SK-N-SH treated with all-trans-retinoic acid at 6 μM for 48 hours (cell line): ENCODE measurements at regions not wholly inside any gene's neighbourhood (a gene's known extent, or its start where the extent isn't known, plus 50 kb on each side); places are given as distances from the start of the nearest gene placed in this dataset.
A peak's percentile ranks its signal among the peaks of the same experiment; 100 is the strongest.

Source experiments
- ATAC-seq: fragments of 200-7000 bp; cut with Tn5 transposase; 3 replicates; pipeline ENCODE4 v1.9.1; 2020; ENCODE audit warnings: mild to moderate bottlenecking, moderate library complexity
- ARNTL ChIP-seq: fragments of 450-650 bp; formaldehyde crosslinking; IDR thresholded peaks from 2 replicates; pipeline ENCODE4 v1.5.0; 2020; ENCODE audit warnings: low read depth, mild to moderate bottlenecking, moderate library complexity, borderline replicate concordance
- BACH2 ChIP-seq: fragments of 250-450 bp; sonication (Bioruptor Pico); IDR thresholded peaks from 2 replicates; pipeline ENCODE4 v1.9.0; 2021; ENCODE audit warnings: mild to moderate bottlenecking, borderline replicate concordance
- CSDC2 ChIP-seq: fragments of 250-450 bp; sonication (Bioruptor Pico); IDR thresholded peaks from 2 replicates; pipeline ENCODE4 v1.5.0; 2020; ENCODE audit warnings: mild to moderate bottlenecking, moderate library complexity
- GLIS3 ChIP-seq: fragments of 250-450 bp; sonication (Bioruptor Pico); IDR thresholded peaks from 2 replicates; pipeline ENCODE4 v1.5.0; 2020; ENCODE audit warnings: mild to moderate bottlenecking, moderate library complexity
- ISL1 ChIP-seq: fragments of 250-450 bp; sonication (Bioruptor Pico); IDR thresholded peaks from 2 replicates; pipeline ENCODE4 v2.1.2; 2022; ENCODE audit warnings: mild to moderate bottlenecking, moderate library complexity
- OSR1 ChIP-seq: fragments of 250-450 bp; sonication (Bioruptor Pico); IDR thresholded peaks from 2 replicates; pipeline ENCODE4 v1.8.0; 2022; ENCODE audit warnings: moderate library complexity, mild to moderate bottlenecking, inconsistent platforms
- RARB ChIP-seq: fragments of 250-450 bp; sonication (Bioruptor Pico); IDR thresholded peaks from 2 replicates; pipeline ENCODE4 v1.8.0; 2021; ENCODE audit warnings: mild to moderate bottlenecking, moderate library complexity
- SNAI2 ChIP-seq: fragments of 250-450 bp; sonication (Bioruptor Pico); IDR thresholded peaks from 2 replicates; pipeline ENCODE4 v1.5.0; 2020; ENCODE audit warnings: mild to moderate bottlenecking, moderate library complexity
- TCF4 ChIP-seq: fragments of 250-450 bp; sonication (Bioruptor Pico); IDR thresholded peaks from 2 replicates; pipeline ENCODE4 v1.8.0; 2021; ENCODE audit warnings: mild to moderate bottlenecking, moderate library complexity, borderline replicate concordance
- TOX ChIP-seq: fragments of 250-450 bp; sonication (Bioruptor Pico); IDR thresholded peaks from 2 replicates; pipeline ENCODE4 v1.8.0; 2021; ENCODE audit warnings: mild to moderate bottlenecking, moderate library complexity, borderline replicate concordance
- ZC3H10 ChIP-seq: fragments of 250-450 bp; sonication (Bioruptor Pico); IDR thresholded peaks from 2 replicates; pipeline ENCODE4 v1.5.1; 2021; ENCODE audit warnings: mild to moderate bottlenecking, moderate library complexity
- ZFP3 ChIP-seq: fragments of 250-450 bp; sonication (Bioruptor Pico); IDR thresholded peaks from 2 replicates; pipeline ENCODE4 v1.5.0; 2020; ENCODE audit warnings: mild to moderate bottlenecking, moderate library complexity
- ZFP30 ChIP-seq: fragments of 450-650 bp; formaldehyde crosslinking; IDR thresholded peaks from 2 replicates; pipeline ENCODE4 v1.5.0; 2022; ENCODE audit warnings: mild to moderate bottlenecking, moderate library complexity
- ZNF70 ChIP-seq: fragments of 450-650 bp; formaldehyde crosslinking; IDR thresholded peaks from 2 replicates; pipeline ENCODE4 v1.5.0; 2020; ENCODE audit warnings: mild to moderate bottlenecking, moderate library complexity
- ZNF8 ChIP-seq: fragments of 450-650 bp; formaldehyde crosslinking; IDR thresholded peaks from 2 replicates; pipeline ENCODE4 v1.5.0; 2020; ENCODE audit warnings: mild to moderate bottlenecking, moderate library complexity
- TF ChIP-seq, protein P1 (sequence below): fragments of 250-450 bp; sonication (Bioruptor Pico); IDR thresholded peaks from 2 replicates; pipeline ENCODE4 v1.8.0; 2021; ENCODE audit warnings: low read depth, mild to moderate bottlenecking, moderate library complexity, borderline replicate concordance
- TF ChIP-seq, protein P2 (sequence below): fragments of 250-450 bp; sonication (Bioruptor Pico); IDR thresholded peaks from 2 replicates; pipeline ENCODE4 v1.5.1; 2020; ENCODE audit warnings: low read depth, mild to moderate bottlenecking, moderate library complexity
- TF ChIP-seq, protein P3 (sequence below): fragments of 250-450 bp; sonication (Bioruptor Pico); IDR thresholded peaks from 2 replicates; pipeline ENCODE4 v1.5.0; 2020; ENCODE audit warnings: mild to moderate bottlenecking, moderate library complexity
- TF ChIP-seq, protein P4 (sequence below): fragments of 250-450 bp; sonication (Bioruptor Pico); IDR thresholded peaks from 2 replicates; pipeline ENCODE4 v1.5.1; 2021; ENCODE audit warnings: mild to moderate bottlenecking, moderate library complexity

DNA sequence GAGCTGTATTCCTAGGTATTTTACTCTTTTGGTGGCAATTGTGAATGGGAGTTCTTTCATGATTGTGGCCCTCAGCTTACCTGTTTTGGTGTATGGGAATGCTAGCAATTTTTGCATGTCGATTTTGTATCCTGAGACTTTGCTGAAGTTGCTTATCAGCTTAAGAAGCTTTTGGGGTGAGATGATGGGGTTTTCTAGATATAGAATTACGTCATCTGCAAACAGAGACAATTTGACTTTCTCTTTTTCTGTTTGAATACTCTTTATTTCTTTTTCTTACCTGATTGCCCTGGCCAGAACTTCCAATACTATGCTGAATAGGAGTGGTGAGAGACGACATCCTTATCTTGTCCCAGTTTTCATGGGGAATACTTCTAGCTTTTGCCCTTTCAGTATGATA, 191.2 kb downstream of the KCNE4 start:
- TF ChIP-seq GLIS3 = no peak
- TF ChIP-seq ARNTL (CRISPR knock-in tag) = no peak
- no peak for TF ChIP-seq TCF4 (CRISPR knock-in tag)
- no peak for TF ChIP-seq OSR1 (CRISPR knock-in tag)
- TF ChIP-seq, protein P1, sequence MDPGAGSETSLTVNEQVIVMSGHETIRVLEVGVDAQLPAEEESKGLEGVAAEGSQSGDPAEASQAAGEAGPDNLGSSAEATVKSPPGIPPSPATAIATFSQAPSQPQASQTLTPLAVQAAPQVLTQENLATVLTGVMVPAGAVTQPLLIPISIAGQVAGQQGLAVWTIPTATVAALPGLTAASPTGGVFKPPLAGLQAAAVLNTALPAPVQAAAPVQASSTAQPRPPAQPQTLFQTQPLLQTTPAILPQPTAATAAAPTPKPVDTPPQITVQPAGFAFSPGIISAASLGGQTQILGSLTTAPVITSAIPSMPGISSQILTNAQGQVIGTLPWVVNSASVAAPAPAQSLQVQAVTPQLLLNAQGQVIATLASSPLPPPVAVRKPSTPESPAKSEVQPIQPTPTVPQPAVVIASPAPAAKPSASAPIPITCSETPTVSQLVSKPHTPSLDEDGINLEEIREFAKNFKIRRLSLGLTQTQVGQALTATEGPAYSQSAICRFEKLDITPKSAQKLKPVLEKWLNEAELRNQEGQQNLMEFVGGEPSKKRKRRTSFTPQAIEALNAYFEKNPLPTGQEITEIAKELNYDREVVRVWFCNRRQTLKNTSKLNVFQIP = no peak
- ATAC-seq = no peak

DNA sequence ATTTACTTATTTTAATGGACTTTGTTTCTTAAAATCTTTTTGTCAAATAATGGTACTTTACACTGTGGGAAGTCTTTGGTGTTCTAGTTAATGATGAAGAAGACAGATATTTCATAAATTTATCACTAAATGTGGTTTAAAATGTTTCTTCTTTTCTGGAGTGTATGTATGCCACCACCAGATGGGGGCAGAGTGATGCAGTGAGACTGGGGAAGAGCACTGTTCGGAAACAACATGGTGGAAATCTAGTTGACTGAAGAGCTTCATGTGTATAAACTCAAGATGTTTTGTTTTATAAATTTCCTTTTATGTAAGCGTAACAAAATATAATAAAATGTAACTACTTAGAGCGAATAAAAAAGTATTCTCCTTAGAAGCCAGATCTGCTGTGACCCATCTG, 195.1 kb downstream of the KCNE4 start:
- peak; percentile 57; the same call in 2 of the 3 replicates for ATAC-seq
- TF ChIP-seq BACH2 (CRISPR knock-in tag) = no peak
- TF ChIP-seq, protein P2, sequence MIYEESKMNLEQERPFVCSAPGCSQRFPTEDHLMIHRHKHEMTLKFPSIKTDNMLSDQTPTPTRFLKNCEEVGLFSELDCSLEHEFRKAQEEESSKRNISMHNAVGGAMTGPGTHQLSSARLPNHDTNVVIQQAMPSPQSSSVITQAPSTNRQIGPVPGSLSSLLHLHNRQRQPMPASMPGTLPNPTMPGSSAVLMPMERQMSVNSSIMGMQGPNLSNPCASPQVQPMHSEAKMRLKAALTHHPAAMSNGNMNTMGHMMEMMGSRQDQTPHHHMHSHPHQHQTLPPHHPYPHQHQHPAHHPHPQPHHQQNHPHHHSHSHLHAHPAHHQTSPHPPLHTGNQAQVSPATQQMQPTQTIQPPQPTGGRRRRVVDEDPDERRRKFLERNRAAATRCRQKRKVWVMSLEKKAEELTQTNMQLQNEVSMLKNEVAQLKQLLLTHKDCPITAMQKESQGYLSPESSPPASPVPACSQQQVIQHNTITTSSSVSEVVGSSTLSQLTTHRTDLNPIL (CRISPR knock-in tag) = no peak
- no peak for TF ChIP-seq OSR1 (CRISPR knock-in tag)
- TF ChIP-seq RARB (CRISPR knock-in tag) = no peak
- TF ChIP-seq, protein P3, sequence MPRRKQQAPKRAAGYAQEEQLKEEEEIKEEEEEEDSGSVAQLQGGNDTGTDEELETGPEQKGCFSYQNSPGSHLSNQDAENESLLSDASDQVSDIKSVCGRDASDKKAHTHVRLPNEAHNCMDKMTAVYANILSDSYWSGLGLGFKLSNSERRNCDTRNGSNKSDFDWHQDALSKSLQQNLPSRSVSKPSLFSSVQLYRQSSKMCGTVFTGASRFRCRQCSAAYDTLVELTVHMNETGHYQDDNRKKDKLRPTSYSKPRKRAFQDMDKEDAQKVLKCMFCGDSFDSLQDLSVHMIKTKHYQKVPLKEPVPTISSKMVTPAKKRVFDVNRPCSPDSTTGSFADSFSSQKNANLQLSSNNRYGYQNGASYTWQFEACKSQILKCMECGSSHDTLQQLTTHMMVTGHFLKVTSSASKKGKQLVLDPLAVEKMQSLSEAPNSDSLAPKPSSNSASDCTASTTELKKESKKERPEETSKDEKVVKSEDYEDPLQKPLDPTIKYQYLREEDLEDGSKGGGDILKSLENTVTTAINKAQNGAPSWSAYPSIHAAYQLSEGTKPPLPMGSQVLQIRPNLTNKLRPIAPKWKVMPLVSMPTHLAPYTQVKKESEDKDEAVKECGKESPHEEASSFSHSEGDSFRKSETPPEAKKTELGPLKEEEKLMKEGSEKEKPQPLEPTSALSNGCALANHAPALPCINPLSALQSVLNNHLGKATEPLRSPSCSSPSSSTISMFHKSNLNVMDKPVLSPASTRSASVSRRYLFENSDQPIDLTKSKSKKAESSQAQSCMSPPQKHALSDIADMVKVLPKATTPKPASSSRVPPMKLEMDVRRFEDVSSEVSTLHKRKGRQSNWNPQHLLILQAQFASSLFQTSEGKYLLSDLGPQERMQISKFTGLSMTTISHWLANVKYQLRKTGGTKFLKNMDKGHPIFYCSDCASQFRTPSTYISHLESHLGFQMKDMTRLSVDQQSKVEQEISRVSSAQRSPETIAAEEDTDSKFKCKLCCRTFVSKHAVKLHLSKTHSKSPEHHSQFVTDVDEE (CRISPR knock-in tag) = no peak
- no peak for TF ChIP-seq ARNTL (CRISPR knock-in tag)
- TF ChIP-seq ZNF8 (CRISPR knock-in tag) = no peak
- TF ChIP-seq ZNF70 (CRISPR knock-in tag) = no peak
- no peak for TF ChIP-seq SNAI2 (CRISPR knock-in tag)
- TF ChIP-seq ISL1 = no peak
- TF ChIP-seq ZFP30 (CRISPR knock-in tag) = no peak

DNA sequence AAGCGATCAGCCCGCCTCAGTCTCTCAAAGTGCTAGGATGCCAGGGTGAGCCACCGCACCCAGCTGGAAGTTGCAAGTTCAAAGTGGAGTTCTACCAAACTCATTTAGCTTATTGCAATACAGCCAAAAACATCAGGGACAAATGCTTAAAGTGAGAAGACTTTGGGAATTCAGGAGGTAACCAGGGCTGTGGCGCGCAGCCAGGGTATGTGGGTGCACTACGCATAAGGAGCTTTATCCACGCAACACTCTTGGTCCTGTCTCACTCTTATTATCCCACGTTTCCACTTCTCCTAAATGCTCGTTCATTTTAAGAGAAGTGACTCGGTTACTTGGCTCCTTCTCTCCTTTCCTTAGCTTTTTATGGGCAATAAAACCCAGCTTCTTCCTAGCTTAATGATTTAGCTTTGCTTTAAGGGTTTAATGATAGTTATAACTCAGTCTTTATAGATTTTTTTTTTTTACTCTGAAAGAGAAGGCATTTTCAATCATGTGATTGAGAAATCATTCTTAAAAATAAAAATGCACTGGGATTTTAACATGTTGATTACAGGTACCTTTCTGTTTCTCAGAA, 199.8 kb downstream of the KCNE4 start:
- no peak for ATAC-seq
- no peak for TF ChIP-seq ZFP3
- TF ChIP-seq, protein P1 = no peak
- TF ChIP-seq TOX (CRISPR knock-in tag) = no peak
- TF ChIP-seq ZC3H10 (CRISPR knock-in tag) = no peak
- TF ChIP-seq, protein P3 (CRISPR knock-in tag) = no peak
- TF ChIP-seq CSDC2 = no peak
- TF ChIP-seq OSR1 (CRISPR knock-in tag) = no peak
- TF ChIP-seq, protein P4, sequence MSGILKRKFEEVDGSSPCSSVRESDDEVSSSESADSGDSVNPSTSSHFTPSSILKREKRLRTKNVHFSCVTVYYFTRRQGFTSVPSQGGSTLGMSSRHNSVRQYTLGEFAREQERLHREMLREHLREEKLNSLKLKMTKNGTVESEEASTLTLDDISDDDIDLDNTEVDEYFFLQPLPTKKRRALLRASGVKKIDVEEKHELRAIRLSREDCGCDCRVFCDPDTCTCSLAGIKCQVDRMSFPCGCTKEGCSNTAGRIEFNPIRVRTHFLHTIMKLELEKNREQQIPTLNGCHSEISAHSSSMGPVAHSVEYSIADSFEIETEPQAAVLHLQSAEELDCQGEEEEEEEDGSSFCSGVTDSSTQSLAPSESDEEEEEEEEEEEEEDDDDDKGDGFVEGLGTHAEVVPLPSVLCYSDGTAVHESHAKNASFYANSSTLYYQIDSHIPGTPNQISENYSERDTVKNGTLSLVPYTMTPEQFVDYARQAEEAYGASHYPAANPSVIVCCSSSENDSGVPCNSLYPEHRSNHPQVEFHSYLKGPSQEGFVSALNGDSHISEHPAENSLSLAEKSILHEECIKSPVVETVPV (CRISPR knock-in tag) = no peak
- no peak for TF ChIP-seq TCF4 (CRISPR knock-in tag)
- TF ChIP-seq ARNTL (CRISPR knock-in tag) = no peak
- TF ChIP-seq ZNF70 (CRISPR knock-in tag) = no peak
- TF ChIP-seq, protein P2 (CRISPR knock-in tag) = no peak
- no peak for TF ChIP-seq ISL1
